GM23338 (cell line): ENCODE measurements at regions not wholly inside any gene's neighbourhood (a gene's known extent, or its start where the extent isn't known, plus 50 kb on each side); places are given as distances from the start of the nearest gene placed in this dataset.

Experiments
- ATAC-seq: fragments of 200-7000 bp; cut with Tn5 transposase; 3 replicates; pipeline ENCODE4 v1.9.1; 2020
- DNase-seq: peaks from one replicate; pipeline ENCODE4 v3.0.0-alpha.2; 2015; ENCODE audit warnings: low spot score
- H2AFZ ChIP-seq: fragments of 200-600 bp; sonication (generic); 2 replicates; pipeline ENCODE4 v1.8.0; 2016; ENCODE audit warnings: antibody characterized with exemption, mild to moderate bottlenecking, moderate library complexity
- H3F3A ChIP-seq: fragments of 200-600 bp; sonication (generic); replicated peaks from 2 replicates; pipeline ENCODE4 v1.8.0; 2017; ENCODE audit warnings: antibody characterized with exemption, mixed run types, low read depth
- H3K27ac ChIP-seq: fragments of 200-600 bp; sonication (generic); 2 replicates; pipeline ENCODE4 v1.6.1; 2016; ENCODE audit warnings: low read depth
- H3K27me3 ChIP-seq: fragments of 200-600 bp; sonication (generic); 2 replicates; pipeline ENCODE4 v1.8.0; 2016; ENCODE audit warnings: mild to moderate bottlenecking, mixed run types, moderate library complexity; ENCODE audit not compliant: insufficient read depth
- H3K36me3 ChIP-seq: fragments of 200-600 bp; sonication (generic); 2 replicates; pipeline ENCODE4 v1.8.0; 2016; ENCODE audit warnings: mild to moderate bottlenecking; ENCODE audit not compliant: insufficient read depth
- H3K4me1 ChIP-seq: fragments of 200-600 bp; sonication (generic); 2 replicates; pipeline ENCODE4 v1.8.0; 2016; ENCODE audit warnings: mild to moderate bottlenecking, moderate library complexity; ENCODE audit not compliant: insufficient read depth
- H3K4me2 ChIP-seq: fragments of 200-600 bp; sonication (generic); 2 replicates; pipeline ENCODE4 v1.7.1; 2017; ENCODE audit warnings: mixed run types
- H3K4me3 ChIP-seq: fragments of 200-600 bp; sonication (generic); 2 replicates; pipeline ENCODE4 v1.6.1; 2016; ENCODE audit warnings: mixed run types
- H3K79me2 ChIP-seq: fragments of 200-600 bp; sonication (generic); replicated peaks from 2 replicates; pipeline ENCODE4 v1.8.0; 2017; ENCODE audit warnings: mild to moderate bottlenecking; ENCODE audit not compliant: insufficient read depth
- H3K9me2 ChIP-seq: fragments of 200-600 bp; sonication (generic); 2 replicates; pipeline ENCODE4 v1.8.0; 2017; ENCODE audit not compliant: insufficient read depth
- H4K20me1 ChIP-seq: fragments of 200-600 bp; sonication (generic); replicated peaks from 2 replicates; pipeline ENCODE4 v1.8.0; 2017; ENCODE audit warnings: mild to moderate bottlenecking; ENCODE audit not compliant: insufficient read depth
- H3K27ac Mint-ChIP-seq: 2 replicates; pipeline ENCODE4 v1.8.0; 2020; ENCODE audit warnings: inconsistent platforms, mild to moderate bottlenecking, moderate library complexity, mixed read lengths
- H3K27me3 Mint-ChIP-seq: 3 replicates; pipeline ENCODE4 v1.8.0; 2022; ENCODE audit warnings: low read depth, mild to moderate bottlenecking, moderate library complexity, mixed read lengths, inconsistent platforms; ENCODE audit not compliant: insufficient read depth, poor library complexity
- H3K36me3 Mint-ChIP-seq: 3 replicates; pipeline ENCODE4 v1.8.0; 2021; ENCODE audit warnings: low read depth, mild to moderate bottlenecking, inconsistent platforms, moderate library complexity, mixed read lengths
- H3K4me1 Mint-ChIP-seq: 3 replicates; pipeline ENCODE4 v1.8.0; 2020; ENCODE audit warnings: mild to moderate bottlenecking, inconsistent platforms, mixed read lengths
- H3K4me3 Mint-ChIP-seq: 3 replicates; pipeline ENCODE4 v1.8.0; 2021; ENCODE audit warnings: moderate library complexity, mild to moderate bottlenecking, inconsistent platforms, mixed read lengths
- H3K9me3 Mint-ChIP-seq: 3 replicates; pipeline ENCODE4 v1.8.0; 2020; ENCODE audit warnings: moderate library complexity, mild to moderate bottlenecking, inconsistent platforms, mixed read lengths
- EZH2 ChIP-seq: fragments of 200-600 bp; sonication (generic); IDR thresholded peaks from one replicate; pipeline ENCODE4 v1.8.0; 2017; ENCODE audit warnings: antibody characterized with exemption, mild to moderate bottlenecking, low read depth; ENCODE audit not compliant: unreplicated experiment
- JUNB ChIP-seq: IDR thresholded peaks from one replicate; pipeline ENCODE4 v1.6.1; 2016; ENCODE audit warnings: antibody characterized with exemption; ENCODE audit not compliant: unreplicated experiment
- NANOG ChIP-seq: IDR thresholded peaks from 2 replicates; pipeline ENCODE4 v1.6.1; 2016; ENCODE audit warnings: antibody characterized with exemption, borderline replicate concordance
- POLR2AphosphoS5 ChIP-seq: IDR thresholded peaks from 2 replicates; pipeline ENCODE4 v1.6.1; 2016; ENCODE audit warnings: antibody characterized with exemption, low read depth
- STAT1 ChIP-seq: IDR thresholded peaks from one replicate; pipeline ENCODE4 v1.6.1; 2016; ENCODE audit warnings: antibody characterized with exemption; ENCODE audit not compliant: unreplicated experiment
- ZNF114 ChIP-seq: fragments of 250-450 bp; sonication (Bioruptor Pico); IDR thresholded peaks from 2 replicates; pipeline ENCODE4 v1.5.0; 2020; ENCODE audit warnings: mild to moderate bottlenecking, moderate library complexity
- TF ChIP-seq, protein P1 (sequence below): fragments of 250-450 bp; sonication (Bioruptor Pico); IDR thresholded peaks from 2 replicates; pipeline ENCODE4 v1.5.0; 2020; ENCODE audit warnings: mild to moderate bottlenecking, moderate library complexity
- TF ChIP-seq, protein P2 (sequence below), 2 experiments: fragments of 200-600 bp in 1 of 2; sonication (generic) in 1 of 2; conservative IDR thresholded peaks; 2 replicates each; pipeline versions ENCODE4 v1.5.1 to v1.6.1; 2016 to 2017; ENCODE audit warnings: antibody characterized with exemption in 2 of 2, low read depth in 2 of 2, mild to moderate bottlenecking in 2 of 2, moderate library complexity in 1 of 2
- TF ChIP-seq, protein P3 (sequence below): IDR thresholded peaks from 2 replicates; pipeline ENCODE4 v1.6.1; 2016; ENCODE audit warnings: antibody characterized with exemption

DNA sequence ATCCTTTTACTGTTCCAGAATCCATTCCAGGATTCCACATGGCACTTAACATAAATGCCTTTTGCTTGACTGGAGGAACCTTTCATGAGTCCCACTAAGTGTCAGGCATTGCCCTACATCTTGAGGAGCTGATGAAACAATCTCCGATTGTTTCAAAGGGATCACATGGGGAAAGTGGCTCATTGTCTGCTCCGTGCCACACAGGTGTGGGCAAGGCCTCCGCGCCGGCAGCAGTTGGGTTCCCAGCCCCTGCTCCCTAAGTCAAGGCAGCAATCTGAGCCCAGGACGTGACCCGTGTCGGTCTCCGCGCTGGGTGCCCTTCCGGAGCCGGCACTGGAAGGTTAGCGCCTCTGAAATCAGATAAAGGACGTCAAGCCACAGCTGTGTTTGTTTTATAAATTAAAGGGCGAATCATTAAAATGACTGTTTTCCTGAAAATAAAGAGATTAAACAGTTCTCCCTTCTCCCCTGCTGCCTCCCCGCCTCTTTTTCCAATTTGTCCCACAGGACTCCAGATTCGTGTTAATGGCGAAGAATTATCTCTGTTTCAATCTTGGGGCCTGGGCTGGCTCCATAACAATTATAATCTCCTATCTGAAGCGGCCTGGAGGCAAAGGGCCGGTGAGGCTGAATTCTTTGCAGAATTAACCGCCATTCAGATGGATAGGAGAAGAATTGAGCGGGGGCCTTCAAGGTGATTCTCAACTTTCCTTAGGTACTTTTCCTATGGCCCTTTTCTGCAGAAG lies 84.3 kb upstream of the FZD7 start:
- H3K9me2 ChIP-seq = no peaks in the 10 kb centered on the region
- H3K27ac ChIP-seq = peak overlapping the region; percentile 94
- H3K4me1 Mint-ChIP-seq = peaks cover 43% of the 10 kb centered on the region
- ATAC-seq (peak; percentile 73), DNase-seq (peak; percentile 69)
- peaks cover 3% of the 10 kb centered on the region for H3K27me3 Mint-ChIP-seq
- peak overlapping the region; percentile 39 for H3K4me2 ChIP-seq
- peak overlapping the region; percentile 8 for H3K4me3 ChIP-seq
- no peaks in the 10 kb centered on the region; the same call in 1 of the 3 replicates for H3K9me3 Mint-ChIP-seq
- peak overlapping the region; percentile 92 for H3K27ac Mint-ChIP-seq
- H3F3A ChIP-seq = peaks cover 5% of the 10 kb centered on the region; the same call in 1 of the 2 replicates
- TF ChIP-seq STAT1 (no peak), POLR2AphosphoS5 (no peak), EZH2 (no peak), NANOG (no peak), JUNB (no peak), ZNF114 (CRISPR knock-in tag) (no peak)
- TF ChIP-seq, protein P1, sequence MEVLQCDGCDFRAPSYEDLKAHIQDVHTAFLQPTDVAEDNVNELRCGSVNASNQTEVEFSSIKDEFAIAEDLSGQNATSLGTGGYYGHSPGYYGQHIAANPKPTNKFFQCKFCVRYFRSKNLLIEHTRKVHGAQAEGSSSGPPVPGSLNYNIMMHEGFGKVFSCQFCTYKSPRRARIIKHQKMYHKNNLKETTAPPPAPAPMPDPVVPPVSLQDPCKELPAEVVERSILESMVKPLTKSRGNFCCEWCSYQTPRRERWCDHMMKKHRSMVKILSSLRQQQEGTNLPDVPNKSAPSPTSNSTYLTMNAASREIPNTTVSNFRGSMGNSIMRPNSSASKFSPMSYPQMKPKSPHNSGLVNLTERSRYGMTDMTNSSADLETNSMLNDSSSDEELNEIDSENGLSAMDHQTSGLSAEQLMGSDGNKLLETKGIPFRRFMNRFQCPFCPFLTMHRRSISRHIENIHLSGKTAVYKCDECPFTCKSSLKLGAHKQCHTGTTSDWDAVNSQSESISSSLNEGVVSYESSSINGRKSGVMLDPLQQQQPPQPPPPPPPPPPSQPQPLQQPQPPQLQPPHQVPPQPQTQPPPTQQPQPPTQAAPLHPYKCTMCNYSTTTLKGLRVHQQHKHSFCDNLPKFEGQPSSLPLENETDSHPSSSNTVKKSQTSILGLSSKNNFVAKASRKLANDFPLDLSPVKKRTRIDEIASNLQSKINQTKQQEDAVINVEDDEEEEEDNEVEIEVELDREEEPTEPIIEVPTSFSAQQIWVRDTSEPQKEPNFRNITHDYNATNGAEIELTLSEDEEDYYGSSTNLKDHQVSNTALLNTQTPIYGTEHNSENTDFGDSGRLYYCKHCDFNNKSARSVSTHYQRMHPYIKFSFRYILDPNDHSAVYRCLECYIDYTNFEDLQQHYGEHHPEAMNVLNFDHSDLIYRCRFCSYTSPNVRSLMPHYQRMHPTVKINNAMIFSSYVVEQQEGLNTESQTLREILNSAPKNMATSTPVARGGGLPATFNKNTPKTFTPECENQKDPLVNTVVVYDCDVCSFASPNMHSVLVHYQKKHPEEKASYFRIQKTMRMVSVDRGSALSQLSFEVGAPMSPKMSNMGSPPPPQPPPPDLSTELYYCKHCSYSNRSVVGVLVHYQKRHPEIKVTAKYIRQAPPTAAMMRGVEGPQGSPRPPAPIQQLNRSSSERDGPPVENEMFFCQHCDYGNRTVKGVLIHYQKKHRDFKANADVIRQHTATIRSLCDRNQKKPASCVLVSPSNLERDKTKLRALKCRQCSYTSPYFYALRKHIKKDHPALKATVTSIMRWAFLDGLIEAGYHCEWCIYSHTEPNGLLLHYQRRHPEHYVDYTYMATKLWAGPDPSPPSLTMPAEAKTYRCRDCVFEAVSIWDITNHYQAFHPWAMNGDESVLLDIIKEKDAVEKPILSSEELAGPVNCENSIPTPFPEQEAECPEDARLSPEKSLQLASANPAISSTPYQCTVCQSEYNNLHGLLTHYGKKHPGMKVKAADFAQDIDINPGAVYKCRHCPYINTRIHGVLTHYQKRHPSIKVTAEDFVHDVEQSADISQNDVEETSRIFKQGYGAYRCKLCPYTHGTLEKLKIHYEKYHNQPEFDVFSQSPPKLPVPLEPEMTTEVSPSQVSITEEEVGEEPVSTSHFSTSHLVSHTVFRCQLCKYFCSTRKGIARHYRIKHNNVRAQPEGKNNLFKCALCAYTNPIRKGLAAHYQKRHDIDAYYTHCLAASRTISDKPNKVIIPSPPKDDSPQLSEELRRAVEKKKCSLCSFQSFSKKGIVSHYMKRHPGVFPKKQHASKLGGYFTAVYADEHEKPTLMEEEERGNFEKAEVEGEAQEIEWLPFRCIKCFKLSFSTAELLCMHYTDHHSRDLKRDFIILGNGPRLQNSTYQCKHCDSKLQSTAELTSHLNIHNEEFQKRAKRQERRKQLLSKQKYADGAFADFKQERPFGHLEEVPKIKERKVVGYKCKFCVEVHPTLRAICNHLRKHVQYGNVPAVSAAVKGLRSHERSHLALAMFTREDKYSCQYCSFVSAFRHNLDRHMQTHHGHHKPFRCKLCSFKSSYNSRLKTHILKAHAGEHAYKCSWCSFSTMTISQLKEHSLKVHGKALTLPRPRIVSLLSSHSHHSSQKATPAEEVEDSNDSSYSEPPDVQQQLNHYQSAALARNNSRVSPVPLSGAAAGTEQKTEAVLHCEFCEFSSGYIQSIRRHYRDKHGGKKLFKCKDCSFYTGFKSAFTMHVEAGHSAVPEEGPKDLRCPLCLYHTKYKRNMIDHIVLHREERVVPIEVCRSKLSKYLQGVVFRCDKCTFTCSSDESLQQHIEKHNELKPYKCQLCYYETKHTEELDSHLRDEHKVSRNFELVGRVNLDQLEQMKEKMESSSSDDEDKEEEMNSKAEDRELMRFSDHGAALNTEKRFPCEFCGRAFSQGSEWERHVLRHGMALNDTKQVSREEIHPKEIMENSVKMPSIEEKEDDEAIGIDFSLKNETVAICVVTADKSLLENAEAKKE (CRISPR knock-in tag) = no peak
- TF ChIP-seq, protein P2, sequence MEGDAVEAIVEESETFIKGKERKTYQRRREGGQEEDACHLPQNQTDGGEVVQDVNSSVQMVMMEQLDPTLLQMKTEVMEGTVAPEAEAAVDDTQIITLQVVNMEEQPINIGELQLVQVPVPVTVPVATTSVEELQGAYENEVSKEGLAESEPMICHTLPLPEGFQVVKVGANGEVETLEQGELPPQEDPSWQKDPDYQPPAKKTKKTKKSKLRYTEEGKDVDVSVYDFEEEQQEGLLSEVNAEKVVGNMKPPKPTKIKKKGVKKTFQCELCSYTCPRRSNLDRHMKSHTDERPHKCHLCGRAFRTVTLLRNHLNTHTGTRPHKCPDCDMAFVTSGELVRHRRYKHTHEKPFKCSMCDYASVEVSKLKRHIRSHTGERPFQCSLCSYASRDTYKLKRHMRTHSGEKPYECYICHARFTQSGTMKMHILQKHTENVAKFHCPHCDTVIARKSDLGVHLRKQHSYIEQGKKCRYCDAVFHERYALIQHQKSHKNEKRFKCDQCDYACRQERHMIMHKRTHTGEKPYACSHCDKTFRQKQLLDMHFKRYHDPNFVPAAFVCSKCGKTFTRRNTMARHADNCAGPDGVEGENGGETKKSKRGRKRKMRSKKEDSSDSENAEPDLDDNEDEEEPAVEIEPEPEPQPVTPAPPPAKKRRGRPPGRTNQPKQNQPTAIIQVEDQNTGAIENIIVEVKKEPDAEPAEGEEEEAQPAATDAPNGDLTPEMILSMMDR (conservative IDR thresholded peaks at IDR 0.05; ENCODE audit: low read depth in 2 of 2) = no peak
- TF ChIP-seq, protein P3, sequence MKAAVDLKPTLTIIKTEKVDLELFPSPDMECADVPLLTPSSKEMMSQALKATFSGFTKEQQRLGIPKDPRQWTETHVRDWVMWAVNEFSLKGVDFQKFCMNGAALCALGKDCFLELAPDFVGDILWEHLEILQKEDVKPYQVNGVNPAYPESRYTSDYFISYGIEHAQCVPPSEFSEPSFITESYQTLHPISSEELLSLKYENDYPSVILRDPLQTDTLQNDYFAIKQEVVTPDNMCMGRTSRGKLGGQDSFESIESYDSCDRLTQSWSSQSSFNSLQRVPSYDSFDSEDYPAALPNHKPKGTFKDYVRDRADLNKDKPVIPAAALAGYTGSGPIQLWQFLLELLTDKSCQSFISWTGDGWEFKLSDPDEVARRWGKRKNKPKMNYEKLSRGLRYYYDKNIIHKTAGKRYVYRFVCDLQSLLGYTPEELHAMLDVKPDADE = no peak
- no peaks in the 10 kb centered on the region for H4K20me1 ChIP-seq
- H3K27me3 ChIP-seq = no peaks in the 10 kb centered on the region
- no peak overlapping the region for H2AFZ ChIP-seq
- H3K36me3 Mint-ChIP-seq = peaks cover 13% of the 10 kb centered on the region; the same call in 2 of the 3 replicates
- H3K4me1 ChIP-seq = peaks cover 59% of the 10 kb centered on the region
- H3K36me3 ChIP-seq = no peaks in the 10 kb centered on the region
- peaks cover 16% of the 10 kb centered on the region for H3K79me2 ChIP-seq
- H3K4me3 Mint-ChIP-seq = peak overlapping the region; percentile 23; the same call in 2 of the 3 replicates
